ENCODE measurements at regions not wholly inside any gene's neighbourhood (a gene's known extent, or its start where the extent isn't known, plus 50 kb on each side); places are given as distances from the start of the nearest gene placed in this dataset.
"Not testable (repeated sequence)": the region's sequence is repeated elsewhere in the genome, so short reads cannot be mapped to it uniquely, and the experiment has no call there.

GRCh38 chr16:26721290-26721689 lies 345.4 kb upstream of the C16orf82 start:
- no peaks in the 10 kb centered on the region for H3K36me3 ChIP-seq (ENCODE audit: control insufficient read depth, low read length)
- H3K4me2 ChIP-seq (ENCODE audit: low read length) = no peak overlapping the region
- no peak for TF ChIP-seq CTCF (IDR thresholded peaks at IDR 0.05; ENCODE audit: low read depth, low read length, poor library complexity, severe bottlenecking)
- TF ChIP-seq EZH2phosphoT487 (IDR thresholded peaks at IDR 0.05; ENCODE audit: borderline replicate concordance, low read length) = no peak
- no peaks in the 10 kb centered on the region for H3K9me2 ChIP-seq (replicated peaks; ENCODE audit: control insufficient read depth, low read length)
- no peaks in the 10 kb centered on the region for H3F3A ChIP-seq (ENCODE audit: control insufficient read depth, insufficient read depth)
- no peaks in the 10 kb centered on the region for H3K9me3 ChIP-seq (ENCODE audit: control insufficient read depth, insufficient read depth, low read length)
- no peaks in the 10 kb centered on the region for H3K79me2 ChIP-seq (ENCODE audit: control insufficient read depth, low read length)
- H4K20me1 ChIP-seq (ENCODE audit: control insufficient read depth, insufficient read depth, low read depth, low read length) = no peaks in the 10 kb centered on the region
- no peak overlapping the region for H3K4me3 ChIP-seq (ENCODE audit: low read length)
- no peaks in the 10 kb centered on the region for H3K27me3 ChIP-seq (ENCODE audit: control insufficient read depth, low read length)
- H3K4me1 ChIP-seq (ENCODE audit: control insufficient read depth, low read length) = peaks cover 4% of the 10 kb centered on the region; the same call in 1 of the 2 replicates
- H3K27ac ChIP-seq (ENCODE audit: low read depth, low read length) = no peak overlapping the region

GRCh38 chr16:26721957-26722356 lies 344.8 kb upstream of the C16orf82 start:
- H3K27ac ChIP-seq (ENCODE audit: low read depth, low read length); H3K79me2 ChIP-seq (ENCODE audit: control insufficient read depth, low read length); H3K9me3 ChIP-seq (ENCODE audit: control insufficient read depth, insufficient read depth, low read length); H3K36me3 ChIP-seq (ENCODE audit: control insufficient read depth, low read length); H3K4me1 ChIP-seq (ENCODE audit: control insufficient read depth, low read length); H3K9me2 ChIP-seq (replicated peaks; ENCODE audit: control insufficient read depth, low read length); H3K27me3 ChIP-seq (ENCODE audit: control insufficient read depth, low read length); H3K4me2 ChIP-seq (ENCODE audit: low read length); H4K20me1 ChIP-seq (ENCODE audit: control insufficient read depth, insufficient read depth, low read depth, low read length); H3F3A ChIP-seq (ENCODE audit: control insufficient read depth, insufficient read depth); H3K4me3 ChIP-seq (ENCODE audit: low read length): not testable (repeated sequence)

GRCh38 chr16:26724189-26724588 lies 342.5 kb upstream of the C16orf82 start:
- Histone ChIP-seq H3K27ac (ENCODE audit: low read depth, low read length) (no peak overlapping the region), H3K79me2 (ENCODE audit: control insufficient read depth, low read length) (no peaks in the 10 kb centered on the region), H3K9me3 (ENCODE audit: control insufficient read depth, insufficient read depth, low read length) (no peaks in the 10 kb centered on the region), H3K4me3 (ENCODE audit: low read length) (no peak overlapping the region), H3F3A (ENCODE audit: control insufficient read depth, insufficient read depth) (no peaks in the 10 kb centered on the region), H3K27me3 (ENCODE audit: control insufficient read depth, low read length) (no peaks in the 10 kb centered on the region), H4K20me1 (ENCODE audit: control insufficient read depth, insufficient read depth, low read depth, low read length) (no peaks in the 10 kb centered on the region), H3K9me2 (replicated peaks; ENCODE audit: control insufficient read depth, low read length) (no peaks in the 10 kb centered on the region), H3K4me1 (ENCODE audit: control insufficient read depth, low read length) (no peaks in the 10 kb centered on the region), H3K36me3 (ENCODE audit: control insufficient read depth, low read length) (no peaks in the 10 kb centered on the region), H3K4me2 (ENCODE audit: low read length) (no peak overlapping the region)
- TF ChIP-seq CTCF (IDR thresholded peaks at IDR 0.05; ENCODE audit: low read depth, low read length, poor library complexity, severe bottlenecking) (no peak), EZH2phosphoT487 (IDR thresholded peaks at IDR 0.05; ENCODE audit: borderline replicate concordance, low read length) (no peak)

GRCh38 chr16:26727848-26728247 lies 338.9 kb upstream of the C16orf82 start:
- H3K79me2 ChIP-seq (ENCODE audit: control insufficient read depth, low read length) = no peaks in the 10 kb centered on the region
- H3K27ac ChIP-seq (ENCODE audit: low read depth, low read length) = no peak overlapping the region
- H3F3A ChIP-seq (ENCODE audit: control insufficient read depth, insufficient read depth) = no peaks in the 10 kb centered on the region
- H3K36me3 ChIP-seq (ENCODE audit: control insufficient read depth, low read length) = no peaks in the 10 kb centered on the region
- no peak overlapping the region for H3K4me2 ChIP-seq (ENCODE audit: low read length)
- no peaks in the 10 kb centered on the region for H3K9me2 ChIP-seq (replicated peaks; ENCODE audit: control insufficient read depth, low read length)
- no peaks in the 10 kb centered on the region; the same call in 1 of the 2 replicates for H3K27me3 ChIP-seq (ENCODE audit: control insufficient read depth, low read length)
- H4K20me1 ChIP-seq (ENCODE audit: control insufficient read depth, insufficient read depth, low read depth, low read length) = no peaks in the 10 kb centered on the region
- no peak overlapping the region for H3K4me3 ChIP-seq (ENCODE audit: low read length)
- no peaks in the 10 kb centered on the region for H3K4me1 ChIP-seq (ENCODE audit: control insufficient read depth, low read length)
- no peak for TF ChIP-seq EZH2phosphoT487 (IDR thresholded peaks at IDR 0.05; ENCODE audit: borderline replicate concordance, low read length)
- no peak for TF ChIP-seq CTCF (IDR thresholded peaks at IDR 0.05; ENCODE audit: low read depth, low read length, poor library complexity, severe bottlenecking)
- no peaks in the 10 kb centered on the region for H3K9me3 ChIP-seq (ENCODE audit: control insufficient read depth, insufficient read depth, low read length)
